Neural cell (in vitro differentiated cells): ENCODE measurements at regions not wholly inside any gene's neighbourhood (a gene's known extent, or its start where the extent isn't known, plus 50 kb on each side); places are given as distances from the start of the nearest gene placed in this dataset.

ENCODE experiments used
- H2AFZ ChIP-seq: fragments of 200-600, 300-800 bp; sonication (generic), shearing (Covaris generic); 2 replicates; pipeline ENCODE4 v1.6.0; 2014; ENCODE audit warnings: low read depth, mild to moderate bottlenecking, antibody characterized with exemption, low read length, moderate library complexity
- H3F3A ChIP-seq: fragments of 200-600 bp; shearing (Covaris generic); 2 replicates; pipeline ENCODE4 v1.6.1; 2016; ENCODE audit warnings: mild to moderate bottlenecking, moderate library complexity, mixed read lengths, antibody characterized with exemption, low read length; ENCODE audit not compliant: insufficient read depth, poor library complexity, severe bottlenecking
- H3K27ac ChIP-seq: fragments of 200-600, 300-800 bp; sonication (generic), shearing (Covaris generic); 2 replicates; pipeline ENCODE4 v1.5.1; 2014; ENCODE audit warnings: mild to moderate bottlenecking, low read length, moderate library complexity
- H3K27me3 ChIP-seq: fragments of 300-800, 200-600 bp; sonication (generic), shearing (Covaris generic); 2 replicates; pipeline ENCODE4 v1.6.0; 2014; ENCODE audit warnings: mild to moderate bottlenecking, low read depth, low read length, moderate library complexity; ENCODE audit not compliant: insufficient read depth
- H3K36me3 ChIP-seq: fragments of 300-800, 200-600 bp; sonication (generic), shearing (Covaris generic); 2 replicates; pipeline ENCODE4 v1.5.1; 2014; ENCODE audit warnings: mild to moderate bottlenecking, antibody characterized with exemption, low read length, moderate library complexity; ENCODE audit not compliant: insufficient read depth
- H3K4me2 ChIP-seq: fragments of 300-800, 200-600 bp; sonication (generic), shearing (Covaris generic); 2 replicates; pipeline ENCODE4 v1.6.0; 2014; ENCODE audit warnings: mild to moderate bottlenecking, low read length
- H3K4me3 ChIP-seq: fragments of 300-800, 200-600 bp; sonication (generic), shearing (Covaris generic); 2 replicates; pipeline ENCODE4 v1.5.1; 2014; ENCODE audit warnings: mild to moderate bottlenecking, low read length, moderate library complexity
- H3K79me2 ChIP-seq: fragments of 200-600 bp; shearing (Covaris generic); replicated peaks from 2 replicates; pipeline ENCODE4 v1.6.0; 2014; ENCODE audit warnings: mild to moderate bottlenecking, low read length, moderate library complexity; ENCODE audit not compliant: insufficient read depth
- H3K9ac ChIP-seq: fragments of 300-800, 200-600 bp; sonication (generic), shearing (Covaris generic); 2 replicates; pipeline ENCODE4 v1.6.1; 2016; ENCODE audit warnings: mild to moderate bottlenecking, low read length, mixed read lengths
- H3K9me2 ChIP-seq: fragments of 200-600 bp; shearing (Covaris generic); 2 replicates; pipeline ENCODE4 v1.6.1; 2016; ENCODE audit warnings: mild to moderate bottlenecking, low read length, mixed read lengths; ENCODE audit not compliant: insufficient read depth
- H3K9me3 ChIP-seq: fragments of 200-600, 300-800 bp; sonication (generic), shearing (Covaris generic); 2 replicates; pipeline ENCODE4 v1.6.1; 2016; ENCODE audit warnings: mild to moderate bottlenecking, mixed run types, low read length, moderate library complexity, mixed read lengths
- H4K20me1 ChIP-seq: fragments of 200-600 bp; shearing (Covaris generic); 2 replicates; pipeline ENCODE4 v1.6.1; 2016; ENCODE audit warnings: mild to moderate bottlenecking, mixed run types; ENCODE audit not compliant: insufficient read depth
- EP300 ChIP-seq: fragments of 450-650 bp; conservative IDR thresholded peaks from 2 replicates; pipeline ENCODE4 v1.6.1; 2014; ENCODE audit warnings: antibody characterized with exemption, mild to moderate bottlenecking, moderate library complexity; ENCODE audit not compliant: poor library complexity, severe bottlenecking
- EZH2 ChIP-seq: fragments of 200-600, 300-800 bp; shearing (Covaris generic), sonication (generic); IDR thresholded peaks from 2 replicates; pipeline ENCODE4 v1.6.1; 2014; ENCODE audit warnings: antibody characterized with exemption, low read length, borderline replicate concordance, mild to moderate bottlenecking; ENCODE audit not compliant: insufficient read depth, poor library complexity, severe bottlenecking
- MXI1 ChIP-seq: fragments of 450-650 bp; conservative IDR thresholded peaks from 2 replicates; pipeline ENCODE4 v1.6.1; 2014; ENCODE audit warnings: antibody characterized with exemption, mild to moderate bottlenecking; ENCODE audit not compliant: poor library complexity, severe bottlenecking
- POLR2AphosphoS5 ChIP-seq: IDR thresholded peaks from 2 replicates; pipeline ENCODE4 v1.6.1; 2012
- RAD21 ChIP-seq: fragments of 450-650 bp; conservative IDR thresholded peaks from 2 replicates; pipeline ENCODE4 v1.6.1; 2014; ENCODE audit warnings: antibody characterized with exemption, mild to moderate bottlenecking, moderate library complexity
- SMC3 ChIP-seq: fragments of 450-650 bp; conservative IDR thresholded peaks from 2 replicates; pipeline ENCODE4 v1.6.1; 2014; ENCODE audit warnings: antibody characterized with exemption, mild to moderate bottlenecking, moderate library complexity; ENCODE audit not compliant: poor library complexity
- TAF1 ChIP-seq: IDR thresholded peaks from 2 replicates; pipeline ENCODE4 v1.6.1; 2012; ENCODE audit warnings: low read depth
- TF ChIP-seq, protein P1 (sequence below): IDR thresholded peaks from 2 replicates; pipeline ENCODE4 v1.6.1; 2012; ENCODE audit warnings: borderline replicate concordance
- TF ChIP-seq, protein P2 (sequence below): fragments of 450-650 bp; IDR thresholded peaks from 2 replicates; pipeline ENCODE4 v1.5.1; 2014; ENCODE audit warnings: antibody characterized with exemption, mild to moderate bottlenecking, moderate library complexity; ENCODE audit not compliant: poor library complexity, severe bottlenecking

DNA sequence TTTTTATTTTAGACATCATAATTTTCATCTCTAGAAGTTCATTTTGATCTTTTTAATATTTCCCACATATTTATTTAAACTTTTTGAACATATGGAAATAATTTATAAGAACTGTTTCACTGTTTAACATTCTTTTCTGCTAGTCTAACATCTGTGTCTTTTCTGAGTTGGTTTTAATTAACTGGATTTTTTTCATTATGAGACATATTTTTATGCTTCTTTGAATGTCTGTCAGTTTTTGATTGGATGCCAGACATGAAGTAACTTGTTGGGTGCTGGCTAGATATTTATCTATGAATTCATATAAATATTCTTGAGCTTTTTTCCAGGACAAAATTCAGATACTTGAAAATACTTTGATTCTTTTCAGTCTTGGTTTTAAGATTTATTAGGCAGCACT, 317.8 kb upstream of the NCAM1 start:
- Histone ChIP-seq H3K27me3 (no peaks in the 10 kb centered on the region), H3K9me3 (no peaks in the 10 kb centered on the region), H4K20me1 (no peaks in the 10 kb centered on the region), H3K4me2 (no peak overlapping the region), H3K9ac (no peak overlapping the region), H2AFZ (no peak overlapping the region), H3K36me3 (no peaks in the 10 kb centered on the region), H3K27ac (no peak overlapping the region), H3F3A (no peaks in the 10 kb centered on the region), H3K79me2 (no peaks in the 10 kb centered on the region), H3K9me2 (no peaks in the 10 kb centered on the region), H3K4me3 (no peak overlapping the region)
- TF ChIP-seq EZH2, result no peak
- no peak for TF ChIP-seq EP300
- TF ChIP-seq, protein P1, sequence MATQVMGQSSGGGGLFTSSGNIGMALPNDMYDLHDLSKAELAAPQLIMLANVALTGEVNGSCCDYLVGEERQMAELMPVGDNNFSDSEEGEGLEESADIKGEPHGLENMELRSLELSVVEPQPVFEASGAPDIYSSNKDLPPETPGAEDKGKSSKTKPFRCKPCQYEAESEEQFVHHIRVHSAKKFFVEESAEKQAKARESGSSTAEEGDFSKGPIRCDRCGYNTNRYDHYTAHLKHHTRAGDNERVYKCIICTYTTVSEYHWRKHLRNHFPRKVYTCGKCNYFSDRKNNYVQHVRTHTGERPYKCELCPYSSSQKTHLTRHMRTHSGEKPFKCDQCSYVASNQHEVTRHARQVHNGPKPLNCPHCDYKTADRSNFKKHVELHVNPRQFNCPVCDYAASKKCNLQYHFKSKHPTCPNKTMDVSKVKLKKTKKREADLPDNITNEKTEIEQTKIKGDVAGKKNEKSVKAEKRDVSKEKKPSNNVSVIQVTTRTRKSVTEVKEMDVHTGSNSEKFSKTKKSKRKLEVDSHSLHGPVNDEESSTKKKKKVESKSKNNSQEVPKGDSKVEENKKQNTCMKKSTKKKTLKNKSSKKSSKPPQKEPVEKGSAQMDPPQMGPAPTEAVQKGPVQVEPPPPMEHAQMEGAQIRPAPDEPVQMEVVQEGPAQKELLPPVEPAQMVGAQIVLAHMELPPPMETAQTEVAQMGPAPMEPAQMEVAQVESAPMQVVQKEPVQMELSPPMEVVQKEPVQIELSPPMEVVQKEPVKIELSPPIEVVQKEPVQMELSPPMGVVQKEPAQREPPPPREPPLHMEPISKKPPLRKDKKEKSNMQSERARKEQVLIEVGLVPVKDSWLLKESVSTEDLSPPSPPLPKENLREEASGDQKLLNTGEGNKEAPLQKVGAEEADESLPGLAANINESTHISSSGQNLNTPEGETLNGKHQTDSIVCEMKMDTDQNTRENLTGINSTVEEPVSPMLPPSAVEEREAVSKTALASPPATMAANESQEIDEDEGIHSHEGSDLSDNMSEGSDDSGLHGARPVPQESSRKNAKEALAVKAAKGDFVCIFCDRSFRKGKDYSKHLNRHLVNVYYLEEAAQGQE, result no peak
- TF ChIP-seq MXI1, result no peak
- TF ChIP-seq TAF1, result no peak
- TF ChIP-seq, protein P2, sequence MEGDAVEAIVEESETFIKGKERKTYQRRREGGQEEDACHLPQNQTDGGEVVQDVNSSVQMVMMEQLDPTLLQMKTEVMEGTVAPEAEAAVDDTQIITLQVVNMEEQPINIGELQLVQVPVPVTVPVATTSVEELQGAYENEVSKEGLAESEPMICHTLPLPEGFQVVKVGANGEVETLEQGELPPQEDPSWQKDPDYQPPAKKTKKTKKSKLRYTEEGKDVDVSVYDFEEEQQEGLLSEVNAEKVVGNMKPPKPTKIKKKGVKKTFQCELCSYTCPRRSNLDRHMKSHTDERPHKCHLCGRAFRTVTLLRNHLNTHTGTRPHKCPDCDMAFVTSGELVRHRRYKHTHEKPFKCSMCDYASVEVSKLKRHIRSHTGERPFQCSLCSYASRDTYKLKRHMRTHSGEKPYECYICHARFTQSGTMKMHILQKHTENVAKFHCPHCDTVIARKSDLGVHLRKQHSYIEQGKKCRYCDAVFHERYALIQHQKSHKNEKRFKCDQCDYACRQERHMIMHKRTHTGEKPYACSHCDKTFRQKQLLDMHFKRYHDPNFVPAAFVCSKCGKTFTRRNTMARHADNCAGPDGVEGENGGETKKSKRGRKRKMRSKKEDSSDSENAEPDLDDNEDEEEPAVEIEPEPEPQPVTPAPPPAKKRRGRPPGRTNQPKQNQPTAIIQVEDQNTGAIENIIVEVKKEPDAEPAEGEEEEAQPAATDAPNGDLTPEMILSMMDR, result no peak
- no peak for TF ChIP-seq RAD21
- no peak for TF ChIP-seq POLR2AphosphoS5
- TF ChIP-seq SMC3, result no peak

DNA sequence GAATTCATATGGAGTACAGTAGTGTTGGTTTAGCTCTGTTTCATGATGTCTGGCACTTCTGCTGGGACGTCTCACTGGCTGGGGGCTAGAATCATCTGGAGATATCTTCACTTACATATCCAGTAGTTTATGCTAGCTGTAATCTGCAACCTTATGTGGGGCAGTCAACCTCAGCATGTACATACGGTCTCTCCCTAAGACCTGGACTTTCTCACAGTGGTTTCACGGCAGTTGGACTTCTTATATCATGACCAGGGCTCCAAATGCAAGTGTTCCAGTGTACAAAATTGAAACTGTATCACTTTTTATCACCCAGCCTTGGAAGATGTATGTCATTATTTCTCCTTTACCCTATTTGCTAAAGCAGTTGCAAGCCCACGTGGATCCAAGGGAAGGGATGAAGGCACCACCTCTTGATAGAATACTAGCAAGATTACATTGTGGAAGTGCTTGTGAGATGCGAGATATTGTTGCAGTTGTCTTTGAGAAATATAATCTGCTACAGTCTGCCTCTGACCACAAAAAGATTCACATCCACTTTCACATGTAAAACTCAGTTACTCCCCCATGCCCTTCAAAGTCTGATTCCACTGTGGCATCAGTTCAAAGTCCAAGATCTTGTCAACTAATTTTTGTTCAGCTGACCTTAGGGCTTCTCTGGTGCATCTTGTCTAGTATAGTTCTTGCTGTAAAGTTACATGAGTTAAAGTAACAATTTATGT, 316.6 kb upstream of the NCAM1 start:
- Histone ChIP-seq H4K20me1 (no peaks in the 10 kb centered on the region), H3K9me3 (no peaks in the 10 kb centered on the region), H3K79me2 (no peaks in the 10 kb centered on the region), H3K9me2 (no peaks in the 10 kb centered on the region), H3K36me3 (no peaks in the 10 kb centered on the region), H3K4me3 (no peak overlapping the region), H3K27me3 (no peaks in the 10 kb centered on the region), H3K4me2 (no peak overlapping the region), H2AFZ (no peak overlapping the region), H3K9ac (no peak overlapping the region), H3K27ac (no peak overlapping the region), H3F3A (no peaks in the 10 kb centered on the region)
- TF ChIP-seq POLR2AphosphoS5 (no peak), EZH2 (no peak), MXI1 (no peak), TAF1 (no peak), SMC3 (no peak), EP300 (no peak), RAD21 (no peak)
- TF ChIP-seq, protein P1, result no peak
- TF ChIP-seq, protein P2, result no peak
